BLaER1 treated with 17β-estradiol and CSF1 and Interleukin-3, amounts not matched to agents 10 nM and 100 nM (cell line): ENCODE measurements at regions not wholly inside any gene's neighbourhood (a gene's known extent, or its start where the extent isn't known, plus 50 kb on each side); places are given as distances from the start of the nearest gene placed in this dataset.

Experiments
- H3K27ac ChIP-seq, 11 experiments: shearing (Covaris generic); formaldehyde crosslinking; 2 replicates each; pipeline ENCODE4 v1.8.1; 2022
- H3K27me3 ChIP-seq, 11 experiments: shearing (Covaris generic); formaldehyde crosslinking; 2 replicates each; pipeline ENCODE4 v1.8.1; 2022
- H3K36me3 ChIP-seq, 11 experiments: shearing (Covaris generic); formaldehyde crosslinking; 2 replicates each; pipeline ENCODE4 v1.8.1; 2022
- H3K4me1 ChIP-seq, 10 experiments: shearing (Covaris generic); formaldehyde crosslinking; 2 replicates each; pipeline ENCODE4 v1.8.1; 2022
- H3K4me2 ChIP-seq, 11 experiments: shearing (Covaris generic); formaldehyde crosslinking; 2 replicates each; pipeline ENCODE4 v1.8.1; 2022
- H3K4me3 ChIP-seq, 10 experiments: shearing (Covaris generic); formaldehyde crosslinking; 2 replicates each; pipeline ENCODE4 v1.8.1; 2022
- H3K9ac ChIP-seq, 11 experiments: shearing (Covaris generic); formaldehyde crosslinking; 2 replicates each; pipeline ENCODE4 v1.8.1; 2022
- H3K9me3 ChIP-seq, 11 experiments: shearing (Covaris generic); formaldehyde crosslinking; replicated peaks in 1 of 11; 2 replicates each; pipeline ENCODE4 v1.8.1; 2022
- H4K20me1 ChIP-seq, 11 experiments: shearing (Covaris generic); formaldehyde crosslinking; 2 replicates each; pipeline ENCODE4 v1.8.1; 2022
- Cebpa-rat ChIP-seq, 11 experiments: shearing (Covaris generic); IDR thresholded peaks; 2 replicates each; pipeline ENCODE4 v1.8.1; 2022

- Histone ChIP-seq H3K9me3 (no peaks in the 10 kb centered on the region), H3K4me2 (no peak overlapping the region), H3K9ac (no peak overlapping the region), H3K4me1 (no peaks in the 10 kb centered on the region), H3K27me3 (no peaks in the 10 kb centered on the region), H4K20me1 (no peaks in the 10 kb centered on the region), H3K27ac (no peak overlapping the region), H3K4me3 (no peak overlapping the region), H3K36me3 (no peaks in the 10 kb centered on the region)
- no peak for TF ChIP-seq Cebpa-rat (IDR thresholded peaks at IDR 0.05)
Observed at GRCh38 chr4:117210551-117210950, 125.2 kb upstream of the TRAM1L1 start.

- H3K9ac ChIP-seq, result no peak overlapping the region
- no peaks in the 10 kb centered on the region for H3K4me1 ChIP-seq
- TF ChIP-seq Cebpa-rat (IDR thresholded peaks at IDR 0.05), result no peak
- H3K36me3 ChIP-seq, result no peaks in the 10 kb centered on the region
- no peaks in the 10 kb centered on the region for H4K20me1 ChIP-seq
- no peak overlapping the region for H3K4me2 ChIP-seq
- H3K9me3 ChIP-seq, result peaks cover 0 to 8% (median 0%) of the 10 kb centered on the region in 11 experiments; a peak in 6 of 22 replicates
- no peak overlapping the region for H3K27ac ChIP-seq
- H3K4me3 ChIP-seq, result no peak overlapping the region
- no peaks in the 10 kb centered on the region for H3K27me3 ChIP-seq
Observed at GRCh38 chr4:117224256-117224655, 138.9 kb upstream of the TRAM1L1 start.

- H3K27me3 ChIP-seq, result no peaks in the 10 kb centered on the region
- no peak overlapping the region for H3K27ac ChIP-seq
- no peak overlapping the region for H3K9ac ChIP-seq
- TF ChIP-seq Cebpa-rat (IDR thresholded peaks at IDR 0.05), result no peak
- peaks cover 0 to 6% (median 0%) of the 10 kb centered on the region in 11 experiments; a peak in 6 of 22 replicates for H3K9me3 ChIP-seq
- no peaks in the 10 kb centered on the region for H3K36me3 ChIP-seq
- H3K4me2 ChIP-seq, result no peak overlapping the region
- no peaks in the 10 kb centered on the region for H3K4me1 ChIP-seq
- no peak overlapping the region for H3K4me3 ChIP-seq
- H4K20me1 ChIP-seq, result no peaks in the 10 kb centered on the region
Observed at GRCh38 chr4:117225471-117225870, 140.1 kb upstream of the TRAM1L1 start.

GRCh38 chr4:117227925-117228324 lies 142.5 kb upstream of the TRAM1L1 start:
- Histone ChIP-seq H3K9ac (no peak overlapping the region), H3K27me3 (no peaks in the 10 kb centered on the region), H3K9me3 (no peaks in the 10 kb centered on the region), H3K4me3 (no peak overlapping the region), H3K4me2 (no peak overlapping the region), H3K4me1 (no peaks in the 10 kb centered on the region), H3K36me3 (no peaks in the 10 kb centered on the region), H3K27ac (no peak overlapping the region), H4K20me1 (no peaks in the 10 kb centered on the region)
- no peak for TF ChIP-seq Cebpa-rat (IDR thresholded peaks at IDR 0.05)

GRCh38 chr4:117239434-117239833 lies 154.1 kb upstream of the TRAM1L1 start:
- Histone ChIP-seq H3K27ac (no peak overlapping the region), H3K36me3 (no peaks in the 10 kb centered on the region)
- TF ChIP-seq Cebpa-rat (IDR thresholded peaks at IDR 0.05), result no peak

GRCh38 chr4:117249333-117249732 lies 164.0 kb upstream of the TRAM1L1 start:
- no peak overlapping the region for H3K27ac ChIP-seq
- H3K27me3 ChIP-seq, result no peaks in the 10 kb centered on the region
- no peak overlapping the region for H3K4me3 ChIP-seq
- no peak overlapping the region for H3K9ac ChIP-seq
- TF ChIP-seq Cebpa-rat (IDR thresholded peaks at IDR 0.05), result no peak
- H3K9me3 ChIP-seq, result no peaks in the 10 kb centered on the region
- H4K20me1 ChIP-seq, result no peaks in the 10 kb centered on the region
- H3K4me2 ChIP-seq, result no peak overlapping the region
- H3K4me1 ChIP-seq, result no peaks in the 10 kb centered on the region
- no peaks in the 10 kb centered on the region for H3K36me3 ChIP-seq

More at GRCh38 chr4:117239434-117239833, 154.1 kb upstream of the TRAM1L1 start:
- Histone ChIP-seq H3K4me3 (no peak overlapping the region), H3K4me1 (no peaks in the 10 kb centered on the region), H3K9me3 (peaks cover 0 to 16% (median 12%) of the 10 kb centered on the region in 11 experiments; a peak in 18 of 22 replicates), H3K4me2 (no peak overlapping the region), H3K27me3 (no peaks in the 10 kb centered on the region), H3K9ac (no peak overlapping the region), H4K20me1 (no peaks in the 10 kb centered on the region)

GRCh38 chr4:117264072-117264471 lies 178.7 kb upstream of the TRAM1L1 start:
- no peaks in the 10 kb centered on the region for H4K20me1 ChIP-seq
- H3K27ac ChIP-seq, result no peak overlapping the region
- no peaks in the 10 kb centered on the region for H3K27me3 ChIP-seq
- H3K9ac ChIP-seq, result no peak overlapping the region
- no peaks in the 10 kb centered on the region for H3K36me3 ChIP-seq
- H3K4me1 ChIP-seq, result no peaks in the 10 kb centered on the region
- H3K9me3 ChIP-seq, result no peaks in the 10 kb centered on the region
- H3K4me2 ChIP-seq, result no peak overlapping the region
- TF ChIP-seq Cebpa-rat (IDR thresholded peaks at IDR 0.05), result no peak
- H3K4me3 ChIP-seq, result no peak overlapping the region

GRCh38 chr4:117267317-117267716 lies 181.9 kb upstream of the TRAM1L1 start:
- Histone ChIP-seq H3K9me3 (no peaks in the 10 kb centered on the region), H4K20me1 (no peaks in the 10 kb centered on the region), H3K4me2 (no peak overlapping the region), H3K4me3 (no peak overlapping the region), H3K36me3 (no peaks in the 10 kb centered on the region), H3K27me3 (no peaks in the 10 kb centered on the region), H3K27ac (no peak overlapping the region), H3K9ac (no peak overlapping the region), H3K4me1 (no peaks in the 10 kb centered on the region)
- TF ChIP-seq Cebpa-rat (IDR thresholded peaks at IDR 0.05), result no peak

GRCh38 chr4:117284736-117285135 lies 199.4 kb upstream of the TRAM1L1 start:
- Histone ChIP-seq H3K4me3 (no peak overlapping the region), H4K20me1 (no peaks in the 10 kb centered on the region), H3K27ac (no peak overlapping the region), H3K9me3 (no peaks in the 10 kb centered on the region), H3K27me3 (no peaks in the 10 kb centered on the region), H3K4me2 (no peak overlapping the region), H3K9ac (no peak overlapping the region), H3K4me1 (no peaks in the 10 kb centered on the region), H3K36me3 (no peaks in the 10 kb centered on the region)
- no peak for TF ChIP-seq Cebpa-rat (IDR thresholded peaks at IDR 0.05)

- Histone ChIP-seq H3K36me3 (no peaks in the 10 kb centered on the region), H3K27me3 (no peaks in the 10 kb centered on the region), H3K9me3 (no peaks in the 10 kb centered on the region), H3K4me2 (no peak overlapping the region), H3K4me3 (no peak overlapping the region), H4K20me1 (no peaks in the 10 kb centered on the region), H3K27ac (no peak overlapping the region), H3K4me1 (no peaks in the 10 kb centered on the region), H3K9ac (no peak overlapping the region)
- no peak for TF ChIP-seq Cebpa-rat (IDR thresholded peaks at IDR 0.05)
Observed at GRCh38 chr4:117293784-117294183, 208.4 kb upstream of the TRAM1L1 start.
